H1 (cell line): ENCODE measurements at regions not wholly inside any gene's neighbourhood (a gene's known extent, or its start where the extent isn't known, plus 50 kb on each side); places are given as distances from the start of the nearest gene placed in this dataset.

ENCODE experiments used
- CTCF ChIP-seq, 3 experiments: IDR thresholded peaks; 1 replicate in 2 of 3; 2 replicates in 1 of 3; pipeline versions ENCODE4 v1.5.1 to v1.6.1; 2011; ENCODE audit warnings: low read length in 3 of 3, mild to moderate bottlenecking in 3 of 3, inconsistent platforms in 2 of 3, low read depth in 1 of 3, moderate library complexity in 1 of 3; ENCODE audit not compliant: insufficient read depth in 1 of 3; ENCODE audit errors: control extremely low read depth in 1 of 3
- HDAC2 ChIP-seq, 2 experiments: fragments of 300-600 bp in 1 of 2; sonication (generic) in 1 of 2; IDR thresholded peaks; 2 replicates each; pipeline ENCODE4 v1.6.1; 2011 to 2012; ENCODE audit warnings: low read depth in 2 of 2, low read length in 2 of 2, mild to moderate bottlenecking in 2 of 2, moderate library complexity in 2 of 2, borderline replicate concordance in 1 of 2, inconsistent platforms in 1 of 2
- JUND ChIP-seq: IDR thresholded peaks from 2 replicates; pipeline ENCODE4 v1.6.1; 2011; ENCODE audit warnings: mild to moderate bottlenecking, improper control_type of control experiment, low read length
- PHF8 ChIP-seq: fragments of 200-600 bp; sonication (generic); conservative IDR thresholded peaks from 2 replicates; pipeline ENCODE4 v1.7.1; 2012; ENCODE audit warnings: low read depth, mild to moderate bottlenecking, inconsistent platforms, low read length, moderate library complexity
- SIN3A ChIP-seq, 2 experiments: IDR thresholded peaks in 1 of 2; conservative IDR thresholded peaks in 1 of 2; 2 replicates each; pipeline ENCODE4 v1.6.1; 2011 to 2012; ENCODE audit warnings: low read length in 2 of 2, improper control_type of control experiment in 1 of 2, low read depth in 1 of 2, mild to moderate bottlenecking in 1 of 2
- SP1 ChIP-seq: IDR thresholded peaks from 2 replicates; pipeline ENCODE4 v1.6.1; 2011; ENCODE audit warnings: low read depth, low read length
- TBP ChIP-seq: IDR thresholded peaks from 2 replicates; pipeline ENCODE4 v1.6.1; 2011; ENCODE audit warnings: low read depth, low read length, improper control_type of control experiment

GRCh38 chr22:49263101-49263500 is 564.6 kb downstream of the BRD1 start:
- no peak for TF ChIP-seq SP1
- TF ChIP-seq JUND: no peak
- no peak for TF ChIP-seq CTCF (IDR thresholded peaks at IDR 0.05; ENCODE audit: control extremely low read depth in 1 of 3, insufficient read depth in 1 of 3, low read depth in 1 of 3, low read length in 3 of 3)
- TF ChIP-seq SIN3A (conservative IDR thresholded peaks at IDR 0.05 in 1 of 2, IDR thresholded peaks at IDR 0.05 in 1 of 2; ENCODE audit: low read depth in 1 of 2, low read length in 2 of 2): no peak
- no peak for TF ChIP-seq HDAC2 (IDR thresholded peaks at IDR 0.05; ENCODE audit: borderline replicate concordance in 1 of 2, low read depth in 2 of 2, low read length in 2 of 2)
- no peak for TF ChIP-seq TBP
- no peak for TF ChIP-seq PHF8
